Prostate gland (tissue), 2 donors: ENCODE measurements at regions not wholly inside any gene's neighbourhood (a gene's known extent, or its start where the extent isn't known, plus 50 kb on each side); places are given as distances from the start of the nearest gene placed in this dataset.

Experiments
- CTCF ChIP-seq, 4 experiments: fragments of 200-600 bp in 2 of 4; fragments of 450-650 bp in 2 of 4; sonication (generic) in 2 of 4; IDR thresholded peaks; 1 replicate in 3 of 4; 2 replicates in 1 of 4; pipeline ENCODE4 v1.5.1; 2016 to 2019; ENCODE audit warnings: antibody characterized with exemption in 4 of 4, mild to moderate bottlenecking in 2 of 4, moderate library complexity in 2 of 4
- POLR2AphosphoS5 ChIP-seq: sonication (generic); formaldehyde crosslinking; IDR thresholded peaks from one replicate; pipeline ENCODE4 v1.6.1; 2017; ENCODE audit warnings: antibody characterized with exemption

DNA sequence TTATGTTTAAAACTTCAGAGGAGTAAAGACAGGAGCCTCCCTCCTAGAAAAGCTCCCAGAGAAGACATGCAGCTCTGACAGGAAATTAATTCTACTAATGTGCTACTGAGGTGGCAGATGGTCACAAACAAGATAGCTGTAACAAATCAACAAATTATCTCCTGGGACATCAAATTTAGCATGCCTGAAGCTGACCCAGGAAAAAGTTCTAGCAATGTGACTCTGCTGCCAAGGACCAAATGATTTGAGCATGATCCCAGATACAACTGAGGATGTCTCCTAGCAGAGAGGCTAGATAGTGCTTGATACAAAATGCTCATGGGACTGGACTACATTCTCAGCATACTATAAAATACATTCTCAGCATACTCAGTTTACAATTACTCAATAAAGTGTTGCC, 413.5 kb upstream of the SMC2 start:
- TF ChIP-seq CTCF (IDR thresholded peaks at IDR 0.05) (no peak), POLR2AphosphoS5 (no peak)
